TTC549 (cell line): ENCODE measurements at regions not wholly inside any gene's neighbourhood (a gene's known extent, or its start where the extent isn't known, plus 50 kb on each side); places are given as distances from the start of the nearest gene placed in this dataset.
"Not testable (repeated sequence)": the region's sequence is repeated elsewhere in the genome, so short reads cannot be mapped to it uniquely, and the experiment has no call there.

ENCODE experiments used
- FAIRE-seq: peaks from 2 replicates; lab custom pipeline; 2012; peaks lifted over from hg19 to GRCh38; lab: Jason Lieb, UNC

- FAIRE-seq = no peak
These were observed 131.3 kb upstream of the GMDS start for GRCh38 chr6:2376429-2377355.

- FAIRE-seq = no peak
These were observed 130.0 kb upstream of the GMDS start for GRCh38 chr6:2375443-2375842.

- no peak for FAIRE-seq
These were observed 124.2 kb upstream of the GMDS start for GRCh38 chr6:2369606-2370005.

GRCh38 chr6:2363211-2363610 is 117.8 kb upstream of the GMDS start:
- FAIRE-seq = no peak

- no peak for FAIRE-seq
These were observed 115.8 kb upstream of the GMDS start for GRCh38 chr6:2361195-2361594.

- no peak for FAIRE-seq
These were observed 115.3 kb upstream of the GMDS start for GRCh38 chr6:2360716-2361115.

GRCh38 chr6:2360126-2360525 is 114.7 kb upstream of the GMDS start:
- FAIRE-seq = no peak

- no peak for FAIRE-seq
These were observed 109.7 kb upstream of the GMDS start for GRCh38 chr6:2355150-2355549.

GRCh38 chr6:2354138-2354491 is 108.7 kb upstream of the GMDS start:
- no peak for FAIRE-seq

GRCh38 chr6:2353412-2354137 is 108.2 kb upstream of the GMDS start:
- FAIRE-seq = peak; percentile 46

- FAIRE-seq = no peak
These were observed 106.5 kb upstream of the GMDS start for GRCh38 chr6:2351807-2352431.

GRCh38 chr6:2351090-2351489 is 105.7 kb upstream of the GMDS start:
- FAIRE-seq = no peak

- FAIRE-seq = no peak
These were observed 100.7 kb upstream of the GMDS start for GRCh38 chr6:2346078-2346477.

GRCh38 chr6:2344319-2344905 is 99.0 kb upstream of the GMDS start:
- no peak for FAIRE-seq

- FAIRE-seq = no peak
These were observed 82.2 kb upstream of the GMDS start for GRCh38 chr6:2327591-2327990.

- no peak for FAIRE-seq
These were observed 79.0 kb upstream of the GMDS start for GRCh38 chr6:2324166-2324953.

GRCh38 chr6:2317498-2317897 is 72.1 kb upstream of the GMDS start:
- not testable (repeated sequence) for FAIRE-seq

GRCh38 chr6:2314641-2315040 is 69.2 kb upstream of the GMDS start:
- no peak for FAIRE-seq

- no peak for FAIRE-seq
These were observed 64.6 kb upstream of the GMDS start for GRCh38 chr6:2310042-2310441.

GRCh38 chr6:2309122-2309521 is 63.7 kb upstream of the GMDS start:
- no peak for FAIRE-seq

- FAIRE-seq = no peak
These were observed 62.4 kb upstream of the GMDS start for GRCh38 chr6:2307799-2308198.

GRCh38 chr6:2305951-2306350 is 60.5 kb upstream of the GMDS start:
- FAIRE-seq = no peak
